Stimulated activated naive CD8-positive, alpha-beta T cell treated with anti-CD3 and anti-CD28 coated beads, Interleukin-15, Interleukin-2, amounts not matched to agents 100 ng/mL and 50 ng/mL, for 24 hours (primary cell): ENCODE measurements at regions not wholly inside any gene's neighbourhood (a gene's known extent, or its start where the extent isn't known, plus 50 kb on each side); places are given as distances from the start of the nearest gene placed in this dataset.

Source experiments
- H3K27ac Mint-ChIP-seq: one replicate; pipeline ENCODE4 v1.8.0; 2021; ENCODE audit warnings: mild to moderate bottlenecking, mixed read lengths
- H3K27me3 Mint-ChIP-seq: one replicate; pipeline ENCODE4 v1.8.0; 2021; ENCODE audit warnings: mixed read lengths
- H3K36me3 Mint-ChIP-seq: one replicate; pipeline ENCODE4 v1.8.0; 2021; ENCODE audit warnings: low read depth, mixed read lengths
- H3K4me1 Mint-ChIP-seq: one replicate; pipeline ENCODE4 v1.8.0; 2021; ENCODE audit warnings: low read depth, mixed read lengths
- H3K4me3 Mint-ChIP-seq: one replicate; pipeline ENCODE4 v1.8.0; 2021; ENCODE audit warnings: mild to moderate bottlenecking, mixed read lengths
- H3K9me3 Mint-ChIP-seq: one replicate; pipeline ENCODE4 v1.8.0; 2021; ENCODE audit warnings: mixed read lengths

DNA sequence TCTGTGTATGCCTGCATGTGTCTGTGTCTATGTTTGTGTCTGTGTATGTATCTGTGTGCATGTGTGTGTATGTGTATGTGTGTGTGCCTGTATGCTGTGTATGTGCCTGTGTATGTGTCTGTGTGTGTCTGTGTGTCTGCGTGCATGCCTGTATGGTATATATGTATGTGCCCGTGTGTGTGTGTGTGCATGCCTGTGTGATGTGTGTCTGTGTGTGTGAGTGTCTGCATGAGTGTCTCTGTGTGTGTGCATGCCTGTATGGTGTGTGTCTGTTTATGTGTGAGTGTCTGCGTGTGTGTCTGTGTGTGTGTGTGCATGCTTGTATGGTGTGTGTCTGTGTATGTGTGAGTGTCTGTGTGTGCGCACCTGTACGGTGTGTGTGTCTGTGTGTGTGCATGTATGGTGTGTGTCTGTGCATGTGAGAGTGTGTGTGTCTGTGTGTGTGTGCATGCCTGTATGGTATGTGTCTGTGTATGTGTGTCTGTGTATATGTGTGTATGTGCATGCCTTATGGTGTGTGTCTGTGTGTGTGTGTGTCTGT is 137.1 kb upstream of the IRX2 start:
- Mint-ChIP-seq H3K27me3 (no peaks in the 10 kb centered on the region), H3K36me3 (no peaks in the 10 kb centered on the region), H3K27ac (no peak overlapping the region), H3K9me3 (peaks cover 5% of the 10 kb centered on the region), H3K4me1 (no peaks in the 10 kb centered on the region), H3K4me3 (no peak overlapping the region)

DNA sequence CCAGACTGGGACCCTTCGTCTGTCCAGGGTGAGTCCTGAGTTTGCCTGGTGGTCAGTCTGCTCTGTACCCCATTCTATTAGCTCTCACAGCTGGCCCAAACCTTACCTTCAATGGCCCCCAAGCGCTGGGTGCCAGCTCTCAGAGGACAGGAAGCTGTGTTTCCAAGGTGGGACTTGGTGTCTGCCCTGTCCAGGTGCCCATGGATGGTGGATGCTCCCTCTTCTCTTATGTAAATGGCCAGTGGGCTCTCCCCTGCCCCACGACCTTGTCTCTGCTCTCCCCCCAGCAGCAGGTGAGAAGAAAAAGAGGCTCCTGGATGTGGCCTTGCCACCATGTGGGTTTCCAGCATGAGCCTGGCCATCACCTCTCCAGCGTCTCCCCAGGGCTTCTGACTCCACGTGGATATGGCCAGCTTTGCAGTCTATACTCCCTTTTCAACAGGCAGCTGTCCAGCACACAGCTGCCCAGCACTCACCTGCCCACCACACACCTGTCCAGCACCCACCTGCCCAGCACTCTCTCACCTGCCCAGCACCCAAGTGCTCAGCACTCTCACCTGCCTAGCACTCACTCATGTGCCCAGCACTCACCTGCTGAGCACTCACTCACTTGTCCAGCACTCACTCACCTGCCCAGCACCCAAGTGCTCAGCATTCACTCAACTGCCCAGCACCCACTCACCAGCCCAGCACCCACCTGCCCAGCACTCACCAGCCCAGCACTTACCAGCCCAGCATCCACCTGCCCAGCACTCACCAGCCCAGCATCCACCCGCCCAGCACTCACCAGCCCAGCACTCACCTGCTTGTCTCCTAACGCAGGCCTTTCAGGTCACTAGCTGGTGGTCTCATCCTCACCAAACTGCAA is 136.2 kb upstream of the IRX2 start:
- Mint-ChIP-seq H3K36me3 (no peaks in the 10 kb centered on the region), H3K27ac (no peak overlapping the region), H3K4me3 (no peak overlapping the region), H3K27me3 (no peaks in the 10 kb centered on the region), H3K9me3 (peaks cover 11% of the 10 kb centered on the region), H3K4me1 (no peaks in the 10 kb centered on the region)

- no peak overlapping the region for H3K27ac Mint-ChIP-seq
- no peak overlapping the region for H3K4me3 Mint-ChIP-seq
- no peaks in the 10 kb centered on the region for H3K27me3 Mint-ChIP-seq
- no peaks in the 10 kb centered on the region for H3K4me1 Mint-ChIP-seq
- no peaks in the 10 kb centered on the region for H3K36me3 Mint-ChIP-seq
- peaks cover 11% of the 10 kb centered on the region for H3K9me3 Mint-ChIP-seq
These were observed 135.1 kb upstream of the IRX2 start for GRCh38 chr5:2886531-2886930.

GRCh38 chr5:2883771-2884170 is 132.3 kb upstream of the IRX2 start:
- no peak overlapping the region for H3K4me3 Mint-ChIP-seq
- H3K4me1 Mint-ChIP-seq, result no peaks in the 10 kb centered on the region
- peaks cover 16% of the 10 kb centered on the region for H3K9me3 Mint-ChIP-seq
- H3K27me3 Mint-ChIP-seq, result no peaks in the 10 kb centered on the region
- H3K36me3 Mint-ChIP-seq, result peaks cover 5% of the 10 kb centered on the region
- H3K27ac Mint-ChIP-seq, result no peak overlapping the region

GRCh38 chr5:2879701-2880100 is 128.2 kb upstream of the IRX2 start:
- Mint-ChIP-seq H3K27ac (no peak overlapping the region), H3K27me3 (no peaks in the 10 kb centered on the region), H3K4me1 (no peaks in the 10 kb centered on the region)

GRCh38 chr5:2877522-2877921 is 126.0 kb upstream of the IRX2 start:
- Mint-ChIP-seq H3K27ac (no peak overlapping the region), H3K4me3 (no peak overlapping the region), H3K9me3 (peaks cover 13% of the 10 kb centered on the region), H3K27me3 (no peaks in the 10 kb centered on the region), H3K4me1 (no peaks in the 10 kb centered on the region), H3K36me3 (peaks cover 5% of the 10 kb centered on the region)

More at GRCh38 chr5:2879701-2880100, 128.2 kb upstream of the IRX2 start:
- H3K4me3 Mint-ChIP-seq, result no peak overlapping the region
- peaks cover 5% of the 10 kb centered on the region for H3K36me3 Mint-ChIP-seq
- peaks cover 16% of the 10 kb centered on the region for H3K9me3 Mint-ChIP-seq

GRCh38 chr5:2876183-2876582 is 124.7 kb upstream of the IRX2 start:
- peaks cover 5% of the 10 kb centered on the region for H3K36me3 Mint-ChIP-seq
- no peak overlapping the region for H3K4me3 Mint-ChIP-seq
- no peaks in the 10 kb centered on the region for H3K4me1 Mint-ChIP-seq
- no peaks in the 10 kb centered on the region for H3K27me3 Mint-ChIP-seq
- no peak overlapping the region for H3K27ac Mint-ChIP-seq
- H3K9me3 Mint-ChIP-seq, result peaks cover 13% of the 10 kb centered on the region

DNA sequence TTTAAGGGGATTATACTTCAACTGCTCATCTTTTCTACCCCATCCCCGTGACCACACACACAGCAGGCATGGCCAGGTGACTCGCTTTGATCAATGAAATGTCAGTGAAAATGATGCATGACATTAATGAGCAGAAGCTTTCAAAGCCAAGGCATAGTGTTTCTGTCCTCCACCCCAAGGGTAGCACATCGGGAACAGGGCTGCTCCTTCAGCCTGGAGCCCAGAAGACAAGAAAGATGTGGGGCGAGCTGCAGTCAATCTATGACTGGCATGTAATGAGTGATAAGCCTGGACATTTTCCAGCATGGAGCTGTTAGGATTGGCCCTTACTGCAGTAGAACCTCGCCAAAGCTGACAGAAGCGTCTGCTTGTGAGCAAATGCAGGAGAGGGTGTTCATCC is 122.6 kb upstream of the IRX2 start:
- Mint-ChIP-seq H3K4me1 (no peaks in the 10 kb centered on the region), H3K36me3 (no peaks in the 10 kb centered on the region), H3K27me3 (no peaks in the 10 kb centered on the region), H3K4me3 (no peak overlapping the region), H3K9me3 (peaks cover 7% of the 10 kb centered on the region), H3K27ac (no peak overlapping the region)

GRCh38 chr5:2872676-2873075 is 121.2 kb upstream of the IRX2 start:
- Mint-ChIP-seq H3K36me3 (no peaks in the 10 kb centered on the region), H3K9me3 (peaks cover 7% of the 10 kb centered on the region), H3K4me3 (no peak overlapping the region), H3K4me1 (no peaks in the 10 kb centered on the region), H3K27me3 (no peaks in the 10 kb centered on the region), H3K27ac (no peak overlapping the region)

DNA sequence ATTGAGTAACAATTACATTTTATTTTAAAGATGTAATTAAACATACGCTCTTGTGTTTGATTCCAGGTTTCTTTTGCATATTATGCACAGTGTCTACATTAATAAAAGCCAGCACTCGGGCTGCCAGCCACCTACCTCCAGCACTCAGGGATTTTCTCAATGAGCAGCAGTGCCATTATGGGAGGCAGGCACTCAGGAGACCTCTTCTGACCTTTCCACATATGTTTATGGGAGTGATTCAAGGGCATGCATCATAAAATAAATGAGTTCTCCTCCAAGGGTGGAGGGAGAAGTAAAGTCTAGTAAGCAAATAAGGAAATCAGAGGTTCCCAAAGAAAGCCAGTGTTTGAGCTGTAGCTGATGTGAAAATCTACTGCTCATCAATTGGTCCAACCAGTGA is 119.8 kb upstream of the IRX2 start:
- H3K27me3 Mint-ChIP-seq, result no peaks in the 10 kb centered on the region
- H3K4me1 Mint-ChIP-seq, result no peaks in the 10 kb centered on the region
- H3K4me3 Mint-ChIP-seq, result no peak overlapping the region
- H3K27ac Mint-ChIP-seq, result no peak overlapping the region
- peaks cover 7% of the 10 kb centered on the region for H3K9me3 Mint-ChIP-seq
- no peaks in the 10 kb centered on the region for H3K36me3 Mint-ChIP-seq

DNA sequence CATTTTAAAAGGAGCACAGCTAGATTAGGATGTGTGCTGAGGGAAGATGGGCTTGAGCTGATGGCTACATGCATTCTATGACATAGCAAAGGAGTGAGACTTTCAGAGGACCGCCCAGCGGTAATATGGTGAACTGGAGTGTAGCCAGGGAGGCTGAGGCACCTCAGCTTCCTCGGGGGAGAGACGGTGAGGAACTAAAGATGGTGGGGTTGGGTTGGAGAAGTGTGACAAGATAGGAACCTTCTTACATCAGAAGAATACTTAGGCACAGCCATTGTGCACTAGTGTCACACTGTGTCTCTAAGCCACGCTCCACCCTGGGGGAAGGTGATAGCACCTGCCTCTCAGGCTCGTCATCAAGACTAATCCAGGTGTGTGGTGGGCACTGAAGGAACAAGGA is 118.0 kb upstream of the IRX2 start:
- H3K27ac Mint-ChIP-seq, result no peak overlapping the region
- no peaks in the 10 kb centered on the region for H3K36me3 Mint-ChIP-seq
- peaks cover 7% of the 10 kb centered on the region for H3K9me3 Mint-ChIP-seq
- no peaks in the 10 kb centered on the region for H3K4me1 Mint-ChIP-seq
- no peaks in the 10 kb centered on the region for H3K27me3 Mint-ChIP-seq
- no peak overlapping the region for H3K4me3 Mint-ChIP-seq

GRCh38 chr5:2867373-2867933 is 116.0 kb upstream of the IRX2 start:
- H3K27me3 Mint-ChIP-seq, result no peaks in the 10 kb centered on the region
- H3K27ac Mint-ChIP-seq, result no peak overlapping the region
- no peak overlapping the region for H3K4me3 Mint-ChIP-seq
- H3K4me1 Mint-ChIP-seq, result no peaks in the 10 kb centered on the region
- H3K9me3 Mint-ChIP-seq, result peaks cover 4% of the 10 kb centered on the region
- no peaks in the 10 kb centered on the region for H3K36me3 Mint-ChIP-seq

GRCh38 chr5:2866662-2867372 is 115.3 kb upstream of the IRX2 start:
- Mint-ChIP-seq H3K27ac (no peak overlapping the region), H3K9me3 (peaks cover 4% of the 10 kb centered on the region), H3K27me3 (no peaks in the 10 kb centered on the region), H3K36me3 (no peaks in the 10 kb centered on the region), H3K4me1 (no peaks in the 10 kb centered on the region), H3K4me3 (no peak overlapping the region)

DNA sequence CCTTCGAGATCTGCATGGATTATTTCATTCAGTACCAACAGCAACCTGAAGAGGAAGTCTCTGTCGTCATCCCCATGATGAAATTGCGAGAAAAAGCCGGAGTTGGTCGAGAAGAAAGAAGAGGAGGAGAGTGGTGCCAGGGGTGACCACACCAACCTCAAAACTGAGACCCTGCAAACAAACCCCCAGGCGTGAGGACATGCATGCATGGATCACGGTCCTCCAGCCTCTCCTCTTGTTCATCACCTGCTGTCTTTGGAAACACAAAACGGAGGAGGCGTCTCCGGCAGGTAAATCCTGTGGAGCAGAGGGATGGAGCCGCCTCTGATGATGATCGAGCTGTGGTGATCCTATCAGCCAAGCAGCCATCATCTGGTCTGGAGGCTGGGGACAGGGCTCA is 114.4 kb upstream of the IRX2 start:
- no peaks in the 10 kb centered on the region for H3K4me1 Mint-ChIP-seq
- H3K27ac Mint-ChIP-seq, result no peak overlapping the region
- H3K27me3 Mint-ChIP-seq, result no peaks in the 10 kb centered on the region
- H3K9me3 Mint-ChIP-seq, result peaks cover 4% of the 10 kb centered on the region
- H3K36me3 Mint-ChIP-seq, result no peaks in the 10 kb centered on the region
- H3K4me3 Mint-ChIP-seq, result no peak overlapping the region

- Mint-ChIP-seq H3K4me1 (no peaks in the 10 kb centered on the region), H3K9me3 (peaks cover 4% of the 10 kb centered on the region), H3K4me3 (no peak overlapping the region), H3K27ac (no peak overlapping the region), H3K36me3 (no peaks in the 10 kb centered on the region), H3K27me3 (no peaks in the 10 kb centered on the region)
These were observed 113.1 kb upstream of the IRX2 start for GRCh38 chr5:2864515-2865105.
